ENCODE measurements at regions not wholly inside any gene's neighbourhood (a gene's known extent, or its start where the extent isn't known, plus 50 kb on each side); places are given as distances from the start of the nearest gene placed in this dataset.

DNA sequence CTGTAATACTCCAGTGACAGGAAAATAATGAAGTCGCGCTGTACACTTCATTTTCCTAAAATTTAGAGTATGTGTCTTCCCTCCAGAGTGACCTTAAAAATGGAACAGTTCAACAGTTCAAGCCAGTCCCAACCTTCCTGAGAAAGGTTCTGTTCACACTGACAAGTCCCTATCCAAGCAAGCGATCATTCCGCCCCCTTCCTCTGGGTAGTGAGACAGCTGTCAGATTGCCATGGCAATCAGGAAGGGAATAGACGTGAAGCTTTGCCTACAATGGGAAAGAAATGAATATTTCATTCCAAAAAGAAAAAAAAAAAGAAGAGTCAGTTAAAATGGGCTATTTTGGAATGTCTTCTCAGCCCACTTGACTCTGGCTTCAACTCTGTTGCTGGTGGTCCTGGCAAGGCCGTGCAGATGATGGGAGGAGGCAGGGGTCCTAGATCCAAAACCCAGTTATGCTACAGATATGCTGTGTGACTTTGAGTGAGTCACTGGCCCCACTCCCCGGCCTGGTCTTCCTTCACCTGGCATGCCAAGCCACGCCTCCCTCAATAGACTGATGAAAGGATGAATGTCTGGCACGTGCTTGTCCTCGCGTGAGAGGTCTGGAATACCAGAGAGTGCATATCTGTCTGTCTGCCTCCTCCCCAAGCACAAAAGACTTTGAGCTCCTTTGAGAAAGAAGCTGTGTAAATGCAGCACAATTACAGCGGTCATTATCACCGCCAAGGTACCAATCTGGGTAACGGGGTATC lies 165.8 kb upstream of the WWC1 start:
- Mint-ChIP-seq H3K36me3 (no peaks in the 10 kb centered on the region), H3K4me3 (no peak overlapping the region), H3K27me3 (ENCODE audit: low read depth in 3 of 3) (peaks cover 0 to 6% (median 3%) of the 10 kb centered on the region in 3 donors), H3K4me1 (peaks cover 18% of the 10 kb centered on the region), H3K9me3 (peaks cover 0 to 5% (median 0%) of the 10 kb centered on the region in 7 donors), H3K27ac (no peak overlapping the region)
- Histone ChIP-seq H2AFZ (ENCODE audit: insufficient read depth, low read depth, low read length, poor library complexity, severe bottlenecking) (no peak overlapping the region), H3K79me2 (ENCODE audit: insufficient read depth, low read length) (no peaks in the 10 kb centered on the region), H3K4me1 (ENCODE audit: control insufficient read depth in 1 of 2, insufficient read depth in 2 of 2, low read length in 2 of 2) (peaks cover 15 to 17% of the 10 kb centered on the region in 2 donors), H4K20me1 (ENCODE audit: insufficient read depth, low read length) (no peaks in the 10 kb centered on the region), H3K27me3 (ENCODE audit: control insufficient read depth in 2 of 2, insufficient read depth in 2 of 2, low read length in 2 of 2) (no peaks in the 10 kb centered on the region), H3K9ac (ENCODE audit: insufficient read depth, low read length, poor library complexity, severe bottlenecking) (no peak overlapping the region), H3K27ac (ENCODE audit: low read depth in 1 of 2, low read length in 2 of 2) (no peak overlapping the region), H3K36me3 (replicated peaks in 1 of 2; ENCODE audit: control insufficient read depth in 1 of 2, insufficient read depth in 2 of 2, low read length in 2 of 2) (no peaks in the 10 kb centered on the region), H3K9me3 (replicated peaks in 1 of 2; ENCODE audit: control insufficient read depth in 1 of 2, insufficient read depth in 1 of 2, low read length in 2 of 2) (no peaks in the 10 kb centered on the region), H3K4me3 (replicated peaks in 1 of 3; ENCODE audit: low read depth in 2 of 3, low read length in 3 of 3) (no peak overlapping the region), H3K4me2 (replicated peaks; ENCODE audit: extremely low read depth, low read length, poor library complexity, severe bottlenecking) (no peak overlapping the region)
- WGBS (ENCODE audit: insufficient coverage), result 99% methylated on average over 10 of the region's 14 CpGs
- DNase-seq, result no peak
- TF ChIP-seq, protein P1, sequence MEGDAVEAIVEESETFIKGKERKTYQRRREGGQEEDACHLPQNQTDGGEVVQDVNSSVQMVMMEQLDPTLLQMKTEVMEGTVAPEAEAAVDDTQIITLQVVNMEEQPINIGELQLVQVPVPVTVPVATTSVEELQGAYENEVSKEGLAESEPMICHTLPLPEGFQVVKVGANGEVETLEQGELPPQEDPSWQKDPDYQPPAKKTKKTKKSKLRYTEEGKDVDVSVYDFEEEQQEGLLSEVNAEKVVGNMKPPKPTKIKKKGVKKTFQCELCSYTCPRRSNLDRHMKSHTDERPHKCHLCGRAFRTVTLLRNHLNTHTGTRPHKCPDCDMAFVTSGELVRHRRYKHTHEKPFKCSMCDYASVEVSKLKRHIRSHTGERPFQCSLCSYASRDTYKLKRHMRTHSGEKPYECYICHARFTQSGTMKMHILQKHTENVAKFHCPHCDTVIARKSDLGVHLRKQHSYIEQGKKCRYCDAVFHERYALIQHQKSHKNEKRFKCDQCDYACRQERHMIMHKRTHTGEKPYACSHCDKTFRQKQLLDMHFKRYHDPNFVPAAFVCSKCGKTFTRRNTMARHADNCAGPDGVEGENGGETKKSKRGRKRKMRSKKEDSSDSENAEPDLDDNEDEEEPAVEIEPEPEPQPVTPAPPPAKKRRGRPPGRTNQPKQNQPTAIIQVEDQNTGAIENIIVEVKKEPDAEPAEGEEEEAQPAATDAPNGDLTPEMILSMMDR (IDR thresholded peaks at IDR 0.05), result no peak
- intact Hi-C loops (cut with micrococcal nuclease), result no loop called here

DNA sequence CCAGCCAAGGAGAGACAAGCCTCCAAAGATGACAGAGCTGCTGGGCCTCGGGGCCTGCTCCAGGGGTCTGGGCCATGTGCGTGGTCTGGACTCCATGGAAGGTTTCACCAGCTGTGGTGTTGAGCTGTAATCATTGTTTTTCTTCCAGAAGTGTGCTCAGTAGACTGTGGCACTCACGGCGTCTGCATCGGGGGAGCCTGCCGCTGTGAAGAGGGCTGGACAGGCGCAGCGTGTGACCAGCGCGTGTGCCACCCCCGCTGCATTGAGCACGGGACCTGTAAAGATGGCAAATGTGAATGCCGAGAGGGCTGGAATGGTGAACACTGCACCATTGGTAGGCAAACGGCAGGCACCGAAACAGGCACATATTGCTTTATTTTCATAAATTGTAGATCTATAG lies 164.8 kb upstream of the WWC1 start:
- H3K27me3 ChIP-seq (ENCODE audit: control insufficient read depth in 2 of 2, insufficient read depth in 2 of 2, low read length in 2 of 2), result no peaks in the 10 kb centered on the region
- H4K20me1 ChIP-seq (ENCODE audit: insufficient read depth, low read length), result no peaks in the 10 kb centered on the region
- no peak overlapping the region for H3K9ac ChIP-seq (ENCODE audit: insufficient read depth, low read length, poor library complexity, severe bottlenecking)
- no peak overlapping the region for H3K4me2 ChIP-seq (replicated peaks; ENCODE audit: extremely low read depth, low read length, poor library complexity, severe bottlenecking)
- 93% methylated on average over 13 of the region's 15 CpGs for WGBS (ENCODE audit: insufficient coverage)
- Mint-ChIP-seq H3K27ac (no peak overlapping the region), H3K4me3 (no peak overlapping the region), H3K9me3 (peaks cover 0 to 5% (median 0%) of the 10 kb centered on the region in 7 donors), H3K27me3 (ENCODE audit: low read depth in 3 of 3) (peaks cover 0 to 6% (median 5%) of the 10 kb centered on the region in 3 donors), H3K36me3 (no peaks in the 10 kb centered on the region), H3K4me1 (peaks cover 18% of the 10 kb centered on the region)
- H3K9me3 ChIP-seq (replicated peaks in 1 of 2; ENCODE audit: control insufficient read depth in 1 of 2, insufficient read depth in 1 of 2, low read length in 2 of 2), result no peaks in the 10 kb centered on the region
- H3K4me3 ChIP-seq (replicated peaks in 1 of 3; ENCODE audit: low read depth in 2 of 3, low read length in 3 of 3), result no peak overlapping the region
- no peak overlapping the region for H3K27ac ChIP-seq (ENCODE audit: low read depth in 1 of 2, low read length in 2 of 2)
- no peak overlapping the region for H2AFZ ChIP-seq (ENCODE audit: insufficient read depth, low read depth, low read length, poor library complexity, severe bottlenecking)
- TF ChIP-seq, protein P1 (IDR thresholded peaks at IDR 0.05), result no peak
- H3K36me3 ChIP-seq (replicated peaks in 1 of 2; ENCODE audit: control insufficient read depth in 1 of 2, insufficient read depth in 2 of 2, low read length in 2 of 2), result no peaks in the 10 kb centered on the region
- H3K4me1 ChIP-seq (ENCODE audit: control insufficient read depth in 1 of 2, insufficient read depth in 2 of 2, low read length in 2 of 2), result peaks cover 15 to 17% of the 10 kb centered on the region in 2 donors
- H3K79me2 ChIP-seq (ENCODE audit: insufficient read depth, low read length), result no peaks in the 10 kb centered on the region
- intact Hi-C loops (cut with micrococcal nuclease), result no loop called here
- no peak for DNase-seq

Measured in CD14-positive monocyte (primary cell).